ENCODE measurements at regions not wholly inside any gene's neighbourhood (a gene's known extent, or its start where the extent isn't known, plus 50 kb on each side); places are given as distances from the start of the nearest gene placed in this dataset.
A peak's percentile ranks its signal among the peaks of the same experiment; 100 is the strongest.

DNA sequence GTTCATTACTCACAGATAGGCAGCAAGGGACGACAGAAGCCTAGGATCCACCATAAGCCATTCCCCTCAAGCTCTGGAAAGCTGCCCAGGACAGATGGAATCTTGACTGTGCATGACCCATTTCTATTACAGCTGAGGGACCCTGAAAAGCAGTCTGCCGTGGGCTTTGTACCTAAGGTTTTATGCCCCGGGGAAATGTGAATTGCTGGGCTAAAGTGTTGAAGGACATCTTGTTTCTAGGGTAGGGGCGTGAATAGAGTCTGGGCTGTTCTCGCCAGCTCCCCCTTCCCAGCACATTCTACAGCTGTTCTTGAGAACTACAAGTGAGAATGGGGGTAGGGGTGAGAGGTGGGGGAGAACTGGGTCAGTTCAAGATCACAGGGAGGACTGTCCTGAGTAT, 53.6 kb upstream of the TMTC4 start:
- no peak overlapping the region for H3K4me3 Mint-ChIP-seq
- peaks cover 6% of the 10 kb centered on the region for H3K36me3 Mint-ChIP-seq (ENCODE audit: low read depth)
- H3K4me1 Mint-ChIP-seq, result no peaks in the 10 kb centered on the region
- TF ChIP-seq, protein P1, sequence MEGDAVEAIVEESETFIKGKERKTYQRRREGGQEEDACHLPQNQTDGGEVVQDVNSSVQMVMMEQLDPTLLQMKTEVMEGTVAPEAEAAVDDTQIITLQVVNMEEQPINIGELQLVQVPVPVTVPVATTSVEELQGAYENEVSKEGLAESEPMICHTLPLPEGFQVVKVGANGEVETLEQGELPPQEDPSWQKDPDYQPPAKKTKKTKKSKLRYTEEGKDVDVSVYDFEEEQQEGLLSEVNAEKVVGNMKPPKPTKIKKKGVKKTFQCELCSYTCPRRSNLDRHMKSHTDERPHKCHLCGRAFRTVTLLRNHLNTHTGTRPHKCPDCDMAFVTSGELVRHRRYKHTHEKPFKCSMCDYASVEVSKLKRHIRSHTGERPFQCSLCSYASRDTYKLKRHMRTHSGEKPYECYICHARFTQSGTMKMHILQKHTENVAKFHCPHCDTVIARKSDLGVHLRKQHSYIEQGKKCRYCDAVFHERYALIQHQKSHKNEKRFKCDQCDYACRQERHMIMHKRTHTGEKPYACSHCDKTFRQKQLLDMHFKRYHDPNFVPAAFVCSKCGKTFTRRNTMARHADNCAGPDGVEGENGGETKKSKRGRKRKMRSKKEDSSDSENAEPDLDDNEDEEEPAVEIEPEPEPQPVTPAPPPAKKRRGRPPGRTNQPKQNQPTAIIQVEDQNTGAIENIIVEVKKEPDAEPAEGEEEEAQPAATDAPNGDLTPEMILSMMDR (conservative IDR thresholded peaks at IDR 0.05), result no peak
- peaks cover 7% of the 10 kb centered on the region for H3K9me3 Mint-ChIP-seq
- H3K27ac Mint-ChIP-seq (ENCODE audit: unreplicated experiment), result no peak overlapping the region
- H3K27me3 Mint-ChIP-seq (ENCODE audit: low read depth), result no peaks in the 10 kb centered on the region
- no peak for DNase-seq (ENCODE audit: low read depth, low spot score)

DNA sequence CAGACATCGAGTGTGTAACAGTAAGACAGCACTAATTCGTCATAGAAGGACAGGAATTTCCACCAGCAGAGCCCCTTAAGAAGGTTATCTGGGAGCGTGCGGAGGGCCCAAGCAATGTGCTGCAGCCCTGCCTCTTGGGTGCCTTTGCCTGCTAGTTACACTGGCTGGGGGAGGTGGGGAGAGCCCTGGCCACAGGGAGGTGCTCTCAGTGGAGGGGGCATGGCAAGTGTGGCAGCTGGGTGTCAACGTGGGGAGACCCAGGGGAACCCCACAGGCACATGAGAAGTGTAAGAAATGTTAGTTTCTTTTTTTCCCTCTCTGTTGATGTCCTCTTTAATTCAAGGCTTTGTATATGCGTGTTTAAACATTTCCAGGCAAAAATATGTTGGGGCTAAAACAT, 50.9 kb upstream of the TMTC4 start:
- Mint-ChIP-seq H3K27ac (ENCODE audit: unreplicated experiment) (peak overlapping the region; percentile 35), H3K9me3 (peaks cover 3% of the 10 kb centered on the region), H3K4me1 (peaks cover 4% of the 10 kb centered on the region), H3K4me3 (no peak overlapping the region), H3K36me3 (ENCODE audit: low read depth) (peaks cover 3% of the 10 kb centered on the region), H3K27me3 (ENCODE audit: low read depth) (no peaks in the 10 kb centered on the region)
- no peak for DNase-seq (ENCODE audit: low read depth, low spot score)
- TF ChIP-seq, protein P1 (conservative IDR thresholded peaks at IDR 0.05), result no peak

DNA sequence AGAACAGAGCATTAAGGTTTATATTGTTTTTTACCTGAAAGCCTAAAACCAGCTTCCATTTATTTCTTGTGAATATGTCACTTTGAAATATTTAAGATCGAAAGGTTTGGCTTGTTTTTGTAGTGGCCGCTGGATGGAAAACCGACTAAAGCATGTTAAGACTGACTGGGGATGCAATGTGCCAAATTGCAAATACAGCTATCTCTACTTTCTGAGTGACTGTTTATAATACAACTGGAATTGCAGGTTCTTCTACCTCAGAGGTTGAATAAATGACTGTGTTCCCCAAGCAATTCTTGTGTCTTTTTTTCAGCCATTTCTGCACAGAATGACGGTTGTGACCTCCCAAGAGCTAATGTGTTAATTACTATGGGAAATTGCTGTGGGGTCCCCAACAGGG, 50.0 kb upstream of the TMTC4 start:
- peaks cover 3% of the 10 kb centered on the region for H3K36me3 Mint-ChIP-seq (ENCODE audit: low read depth)
- peaks cover 4% of the 10 kb centered on the region for H3K4me1 Mint-ChIP-seq
- no peaks in the 10 kb centered on the region for H3K27me3 Mint-ChIP-seq (ENCODE audit: low read depth)
- peaks cover 3% of the 10 kb centered on the region for H3K9me3 Mint-ChIP-seq
- H3K4me3 Mint-ChIP-seq, result no peak overlapping the region
- no peak for DNase-seq (ENCODE audit: low read depth, low spot score)
- H3K27ac Mint-ChIP-seq (ENCODE audit: unreplicated experiment), result no peak overlapping the region
- TF ChIP-seq, protein P1 (conservative IDR thresholded peaks at IDR 0.05), result no peak

Data from neural crest cell (in vitro differentiated cells).